Testis (tissue), 2 donors: ENCODE measurements at regions not wholly inside any gene's neighbourhood (a gene's known extent, or its start where the extent isn't known, plus 50 kb on each side); places are given as distances from the start of the nearest gene placed in this dataset.

ENCODE experiments used
- POLR2A ChIP-seq: fragments of 450-650 bp; IDR thresholded peaks from one replicate; pipeline ENCODE4 v1.6.1; 2017; ENCODE audit warnings: antibody characterized with exemption, mild to moderate bottlenecking, moderate library complexity
- TF ChIP-seq, protein P1 (sequence below), 3 experiments: fragments of 450-650 bp in 2 of 3; fragments of 200-600 bp in 1 of 3; sonication (generic) in 1 of 3; IDR thresholded peaks; one replicate each; pipeline ENCODE4 v1.5.1; 2016 to 2019; ENCODE audit warnings: antibody characterized with exemption in 3 of 3, mild to moderate bottlenecking in 2 of 3, moderate library complexity in 1 of 3

DNA sequence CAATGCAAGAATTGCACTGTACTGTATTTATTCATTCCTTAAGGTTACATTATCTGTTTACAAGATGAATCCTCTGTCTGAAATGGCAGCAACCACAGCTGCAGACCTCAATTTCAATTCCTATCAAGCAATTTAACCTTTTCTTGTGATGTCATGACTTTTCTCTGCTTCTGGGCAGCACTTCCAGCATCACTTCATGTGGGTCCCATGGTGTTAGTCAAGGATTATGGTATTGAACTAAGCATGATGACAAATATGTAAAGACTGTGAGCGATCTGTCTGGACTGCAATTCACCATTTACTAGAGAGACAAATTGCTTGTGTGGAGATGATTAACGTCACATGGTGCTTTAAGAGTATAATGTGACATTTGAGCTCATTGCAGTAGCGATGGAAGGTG is 90.5 kb upstream of the CCN2 start:
- TF ChIP-seq, protein P1, sequence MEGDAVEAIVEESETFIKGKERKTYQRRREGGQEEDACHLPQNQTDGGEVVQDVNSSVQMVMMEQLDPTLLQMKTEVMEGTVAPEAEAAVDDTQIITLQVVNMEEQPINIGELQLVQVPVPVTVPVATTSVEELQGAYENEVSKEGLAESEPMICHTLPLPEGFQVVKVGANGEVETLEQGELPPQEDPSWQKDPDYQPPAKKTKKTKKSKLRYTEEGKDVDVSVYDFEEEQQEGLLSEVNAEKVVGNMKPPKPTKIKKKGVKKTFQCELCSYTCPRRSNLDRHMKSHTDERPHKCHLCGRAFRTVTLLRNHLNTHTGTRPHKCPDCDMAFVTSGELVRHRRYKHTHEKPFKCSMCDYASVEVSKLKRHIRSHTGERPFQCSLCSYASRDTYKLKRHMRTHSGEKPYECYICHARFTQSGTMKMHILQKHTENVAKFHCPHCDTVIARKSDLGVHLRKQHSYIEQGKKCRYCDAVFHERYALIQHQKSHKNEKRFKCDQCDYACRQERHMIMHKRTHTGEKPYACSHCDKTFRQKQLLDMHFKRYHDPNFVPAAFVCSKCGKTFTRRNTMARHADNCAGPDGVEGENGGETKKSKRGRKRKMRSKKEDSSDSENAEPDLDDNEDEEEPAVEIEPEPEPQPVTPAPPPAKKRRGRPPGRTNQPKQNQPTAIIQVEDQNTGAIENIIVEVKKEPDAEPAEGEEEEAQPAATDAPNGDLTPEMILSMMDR (IDR thresholded peaks at IDR 0.05) = no peak
- no peak for TF ChIP-seq POLR2A
